SW480 (cell line): ENCODE measurements at regions not wholly inside any gene's neighbourhood (a gene's known extent, or its start where the extent isn't known, plus 50 kb on each side); places are given as distances from the start of the nearest gene placed in this dataset.
"Not testable (repeated sequence)": the region's sequence is repeated elsewhere in the genome, so short reads cannot be mapped to it uniquely, and the experiment has no call there.

Experiments
- DNase-seq: peaks from one replicate; pipeline ENCODE4 v3.0.0-alpha.2; 2016; ENCODE audit warnings: low spot score

DNA sequence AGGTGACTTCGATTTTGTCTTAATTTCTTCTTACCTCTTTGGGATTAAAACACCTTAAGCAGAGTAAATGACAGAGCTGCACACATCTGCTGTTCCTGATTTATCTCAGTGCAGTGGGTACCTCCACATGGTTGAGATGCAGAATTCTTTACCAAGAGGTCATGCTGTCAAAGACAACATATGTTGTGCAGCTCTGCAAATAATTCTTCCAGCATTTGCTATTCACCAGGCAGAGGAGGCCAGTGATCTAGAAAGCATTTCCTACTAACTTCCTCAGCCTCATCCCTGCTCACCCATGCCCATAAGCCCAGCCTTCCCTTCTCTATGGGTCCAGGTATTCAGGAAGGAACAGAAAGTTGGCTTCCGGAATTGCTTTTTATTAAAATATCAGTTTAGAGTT is 109.3 kb downstream of the THBS2 start:
- no peak for DNase-seq

DNA sequence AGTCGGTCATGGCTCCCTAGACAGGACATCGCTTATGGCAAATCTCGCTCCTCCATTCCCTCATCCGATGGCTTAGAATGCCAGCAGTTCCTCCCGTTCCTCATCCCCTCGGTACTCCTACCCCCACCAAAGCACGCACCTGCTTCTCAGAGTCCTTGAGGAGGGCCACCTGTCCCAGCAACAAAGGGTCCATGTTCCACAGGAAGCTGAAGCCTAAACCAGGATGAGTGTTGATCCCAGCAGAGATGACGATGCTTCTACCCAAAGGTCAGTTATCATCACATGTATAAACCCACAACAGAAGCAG is 111.2 kb downstream of the THBS2 start:
- no peak for DNase-seq

DNA sequence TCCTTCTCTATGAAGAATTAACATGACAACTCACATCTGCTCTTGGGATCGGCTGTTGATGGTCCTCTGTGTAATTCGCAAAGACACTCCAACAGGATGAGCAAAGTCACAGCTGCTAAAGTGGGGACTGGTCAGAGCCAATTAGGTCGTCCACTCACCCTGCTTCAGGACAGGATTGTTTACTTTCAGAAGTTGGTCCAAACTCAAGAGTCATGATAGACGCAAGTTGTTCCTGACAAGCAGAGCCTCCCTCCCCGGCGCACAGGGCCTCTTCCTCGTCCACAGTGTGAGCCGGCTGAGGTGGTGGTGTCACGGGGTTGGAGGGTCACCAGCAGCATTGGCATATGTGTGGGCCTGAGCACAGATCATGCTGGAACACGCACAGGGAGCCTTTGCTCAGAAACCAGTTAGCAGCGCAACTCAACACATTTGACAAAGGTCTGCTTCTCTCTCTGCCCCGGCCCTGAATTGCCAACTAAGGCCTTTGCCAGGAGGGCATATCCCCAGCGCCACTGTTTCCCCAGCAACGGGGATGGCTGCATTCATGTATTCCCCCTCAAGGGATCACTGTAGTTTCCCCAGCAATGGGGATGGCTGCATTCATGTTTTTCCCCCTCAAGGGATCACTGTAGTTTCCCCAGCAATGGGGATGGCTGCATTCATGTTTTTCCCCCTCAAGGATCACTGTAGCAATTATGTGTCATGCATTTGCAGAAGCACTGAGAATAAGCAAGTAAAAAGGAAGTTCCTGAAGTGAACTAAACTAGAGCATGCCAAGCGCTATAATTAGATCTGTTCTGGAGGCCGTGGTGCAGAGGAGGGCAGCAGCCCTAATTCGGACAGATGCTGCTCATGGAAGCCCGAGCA is 111.7 kb downstream of the THBS2 start:
- DNase-seq: no peak

DNA sequence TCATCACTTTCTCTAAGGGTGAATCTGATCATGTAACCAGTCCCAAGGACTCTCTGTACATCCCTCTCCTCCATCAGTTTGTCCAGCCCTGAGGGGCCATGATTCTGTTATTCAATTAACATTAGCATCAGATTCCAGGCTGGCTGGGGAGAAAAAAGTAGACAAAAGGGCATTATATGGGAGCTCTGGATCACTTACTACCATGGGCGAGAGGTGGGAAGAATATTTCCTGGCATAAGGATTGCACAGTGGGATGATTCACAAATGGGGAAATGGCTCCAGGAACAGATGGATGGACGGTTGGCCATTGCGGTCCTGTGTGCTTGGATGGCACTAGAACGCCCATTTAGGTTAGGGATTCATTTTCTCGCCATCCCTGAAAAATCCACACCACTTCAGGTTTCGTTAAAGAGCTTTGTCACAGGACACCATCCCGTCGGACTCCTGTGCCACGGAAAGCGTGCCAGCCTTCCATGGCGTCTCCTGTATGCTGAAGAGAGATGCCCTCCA is 112.6 kb downstream of the THBS2 start:
- no peak for DNase-seq

DNA sequence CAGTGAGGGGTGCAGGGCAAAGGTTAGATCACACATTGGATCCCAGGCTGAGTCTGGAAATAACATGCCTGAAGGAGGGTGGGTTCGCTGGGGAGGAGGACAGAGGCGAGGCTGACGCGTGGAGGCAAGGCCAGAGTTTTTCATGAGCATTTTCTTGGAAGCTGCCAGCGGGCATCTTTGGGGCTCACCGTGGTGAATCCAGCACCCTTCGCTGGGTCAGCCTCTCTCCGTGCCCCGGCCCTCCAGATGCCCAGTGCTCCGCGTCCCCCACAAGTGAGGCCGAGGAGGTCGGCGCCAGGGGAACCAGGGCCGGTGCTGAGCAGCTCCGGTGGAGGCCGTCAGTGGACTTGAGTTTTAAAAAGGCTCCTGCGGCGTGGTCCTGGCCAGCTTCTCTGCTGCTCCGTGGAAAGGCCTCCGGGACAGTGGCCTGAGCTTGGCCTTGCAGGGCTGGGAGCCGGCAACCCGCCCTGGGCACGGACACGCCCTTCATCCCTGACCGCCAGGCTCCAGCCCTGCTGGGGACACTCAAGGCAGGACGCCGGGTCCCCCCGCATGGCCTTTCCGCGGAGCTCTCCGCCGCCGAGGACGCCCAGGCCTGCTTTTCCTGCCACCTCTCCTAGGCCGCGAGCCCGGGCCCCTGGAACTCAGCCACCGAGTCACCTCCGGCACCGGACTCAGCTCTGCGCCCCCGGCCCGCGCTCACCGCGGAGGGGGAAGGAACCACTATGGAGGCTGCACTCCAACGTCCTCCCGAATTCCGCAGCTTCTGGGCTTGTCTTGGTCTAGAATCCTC is 114.3 kb downstream of the THBS2 start:
- DNase-seq: no peak

DNA sequence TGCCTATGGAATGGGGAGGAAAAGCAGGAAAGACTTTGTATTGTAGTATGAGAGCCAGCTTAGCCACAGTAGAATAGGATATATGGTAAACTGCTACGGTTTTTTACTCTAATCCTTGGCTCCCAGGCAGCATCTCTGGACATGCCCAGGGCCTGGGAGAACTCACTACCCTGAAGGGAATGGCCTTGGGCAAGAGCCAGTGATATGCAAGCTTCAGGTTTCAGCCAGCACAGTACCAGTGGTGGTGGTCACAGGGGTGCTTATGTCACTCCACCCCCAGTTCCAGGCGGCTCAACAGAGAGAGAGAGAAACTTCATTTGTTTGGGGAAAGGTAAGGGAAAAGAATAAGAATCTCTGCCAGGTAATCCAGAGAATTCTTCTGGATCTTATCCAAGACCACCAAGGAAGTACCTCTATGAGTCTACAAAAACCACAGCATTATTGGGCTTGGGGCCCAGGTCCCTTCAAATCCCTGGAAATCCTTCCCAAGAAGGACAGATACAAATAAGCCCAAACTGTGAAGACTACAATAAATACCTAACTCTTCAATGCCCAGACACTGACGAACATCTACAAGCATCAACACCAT is 121.2 kb downstream of the THBS2 start:
- DNase-seq: no peak

DNA sequence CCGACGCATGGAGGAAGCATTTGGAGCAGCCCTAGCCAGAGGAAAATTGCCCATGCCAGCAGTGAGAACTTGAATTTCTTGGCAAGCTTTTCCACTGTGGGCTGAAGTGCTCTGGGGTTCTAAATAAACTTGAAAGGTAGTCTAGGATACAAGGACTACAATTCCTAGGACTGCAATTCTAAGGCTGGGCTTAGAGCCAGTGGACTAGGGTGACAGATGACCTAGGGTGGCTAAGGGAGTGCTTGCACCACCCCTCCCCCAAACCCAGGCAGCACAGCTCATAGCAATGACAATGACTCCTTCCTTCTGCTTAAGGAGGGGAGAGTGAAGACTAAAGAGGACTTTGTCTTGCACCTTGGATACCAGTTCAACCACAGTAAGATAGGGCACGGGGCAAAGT is 122.3 kb downstream of the THBS2 start:
- DNase-seq: no peak

DNA sequence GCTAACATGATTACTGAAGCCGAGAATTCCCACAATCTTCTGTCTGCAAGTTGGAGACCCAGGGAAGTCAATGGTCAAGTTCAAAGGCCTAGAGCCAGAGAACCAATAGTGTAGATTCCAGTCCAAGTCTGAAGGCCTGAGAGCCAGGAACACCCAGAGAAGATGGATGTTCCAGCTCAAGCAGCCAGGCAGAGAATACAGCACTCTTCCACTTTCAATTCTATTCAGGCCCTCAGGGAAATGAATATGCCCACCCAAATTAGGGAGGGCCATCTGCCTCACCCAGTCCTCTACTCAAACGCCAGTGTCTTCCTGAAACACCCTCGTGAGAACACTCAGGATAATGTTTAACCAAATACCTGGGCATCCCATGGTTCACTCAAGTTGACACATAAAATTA is 123.5 kb downstream of the THBS2 start:
- DNase-seq: no peak

DNA sequence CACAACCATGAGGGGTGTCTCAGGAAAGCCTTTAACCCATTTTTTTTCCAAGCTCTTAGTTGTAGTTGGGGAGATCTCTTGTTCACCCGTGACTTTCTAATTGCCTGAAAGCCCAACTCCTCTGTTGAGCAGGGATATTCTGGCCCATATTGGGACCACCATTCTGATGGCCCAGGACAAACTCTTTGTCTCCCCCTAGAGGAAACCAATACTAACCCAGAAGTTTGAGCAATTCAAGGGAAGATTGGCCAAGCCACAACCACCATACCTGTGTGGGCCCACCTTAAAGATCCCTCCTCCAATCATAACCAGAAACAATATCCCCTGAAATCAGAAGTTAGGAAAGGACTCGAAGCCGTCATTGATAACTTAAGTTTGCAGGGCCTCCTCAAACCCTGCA is 132.6 kb downstream of the THBS2 start:
- DNase-seq: no peak

DNA sequence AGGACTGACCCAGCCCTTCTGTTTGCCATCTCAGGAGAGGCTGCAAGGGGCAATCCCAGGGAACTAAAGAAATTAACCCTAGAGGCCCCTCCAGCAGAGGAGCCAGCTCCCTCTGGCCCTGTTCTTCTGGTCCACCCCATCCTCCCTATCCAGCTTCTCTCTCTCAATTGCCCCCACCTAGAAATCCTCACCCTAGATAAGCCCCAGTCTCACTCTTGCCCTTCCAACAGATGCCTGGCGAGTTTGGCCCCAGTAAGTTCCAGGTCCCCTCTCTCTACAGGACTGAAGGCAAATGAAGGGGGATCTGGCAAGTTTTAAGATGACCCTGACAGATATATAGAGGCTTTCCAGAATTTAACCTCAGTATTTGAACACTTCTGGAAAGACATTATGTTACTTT is 134.0 kb downstream of the THBS2 start:
- no peak for DNase-seq

DNA sequence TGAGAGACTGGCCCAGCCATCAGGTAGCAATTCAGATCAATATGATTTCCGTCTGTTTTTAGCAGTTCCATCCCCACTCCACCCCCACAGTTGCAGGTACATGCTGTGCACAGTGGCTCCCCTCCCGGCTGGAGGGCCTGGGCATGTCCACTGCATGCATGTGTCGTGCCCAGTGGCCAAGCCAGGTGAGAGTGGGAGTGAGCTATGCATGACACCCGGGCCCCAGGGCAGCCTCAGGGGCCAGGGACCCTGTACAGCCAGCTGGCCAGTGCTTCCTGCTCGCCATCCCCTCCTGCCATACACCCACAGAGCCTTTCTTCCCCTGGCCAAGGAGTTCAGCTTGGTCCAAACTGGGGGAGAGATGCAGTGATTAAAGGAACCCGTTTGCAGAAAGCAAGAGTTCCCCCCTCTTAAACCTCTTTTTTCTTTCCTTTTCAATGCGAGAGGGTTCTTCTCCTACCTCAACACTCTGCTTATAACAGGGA is 135.3 kb downstream of the THBS2 start:
- no peak for DNase-seq

DNA sequence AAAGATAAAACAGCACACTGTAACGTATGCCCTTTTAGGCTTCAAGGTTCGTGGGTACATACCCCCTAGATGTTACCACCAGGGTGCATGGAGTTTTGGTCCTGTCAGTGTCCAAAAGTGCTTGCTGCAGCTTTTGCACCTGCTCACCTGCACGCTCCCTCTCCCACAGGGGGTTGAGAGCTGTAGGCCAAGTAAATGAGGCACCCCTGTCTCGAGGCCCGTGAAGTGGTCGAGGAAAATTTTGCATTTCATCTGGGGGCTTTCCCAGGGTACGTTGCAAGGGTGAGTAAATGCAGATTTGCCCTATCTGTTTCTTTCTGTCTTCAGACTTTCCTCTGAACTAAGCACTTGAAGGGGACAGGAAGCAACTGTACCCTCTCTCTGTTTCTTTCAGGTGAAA is 136.0 kb downstream of the THBS2 start:
- no peak for DNase-seq

DNA sequence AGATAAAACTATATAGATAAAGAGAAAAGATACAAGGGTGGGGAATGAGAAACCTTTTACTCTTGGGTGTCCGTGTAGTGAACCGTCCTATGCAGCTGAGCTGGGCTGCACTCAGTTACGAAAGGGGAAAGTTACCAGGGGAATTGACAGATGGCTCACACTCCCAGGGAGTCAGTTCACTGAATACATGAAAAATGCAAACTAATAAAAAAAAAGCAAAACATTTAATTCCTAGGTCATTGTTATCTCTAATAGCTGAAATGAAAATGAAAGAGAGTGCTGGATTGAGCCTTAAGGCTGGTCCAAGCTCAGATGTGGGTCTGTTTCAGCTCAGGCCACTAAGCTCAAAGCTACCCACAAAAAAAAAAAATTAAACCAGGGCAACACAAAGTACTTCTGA is 138.0 kb downstream of the THBS2 start:
- DNase-seq: no peak

DNA sequence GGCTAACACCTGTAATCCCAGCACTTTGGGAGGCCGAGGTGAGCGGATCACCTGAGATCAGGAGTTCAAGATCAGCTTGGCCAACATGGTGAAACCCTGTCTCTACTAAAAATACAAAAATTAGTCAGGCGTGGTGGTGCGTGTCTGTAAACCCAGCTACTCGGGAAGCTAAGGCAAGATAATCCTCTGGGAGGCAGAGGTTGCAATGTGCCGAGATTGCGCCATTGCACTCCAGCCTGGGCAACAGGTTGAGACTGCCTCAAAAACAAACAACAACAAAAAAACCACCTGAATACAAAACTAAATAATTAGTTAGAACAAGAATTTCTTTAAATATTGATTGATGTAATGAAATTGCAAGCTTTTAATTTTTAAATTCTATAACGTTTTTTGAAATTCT is 139.0 kb downstream of the THBS2 start:
- not testable (repeated sequence) for DNase-seq

DNA sequence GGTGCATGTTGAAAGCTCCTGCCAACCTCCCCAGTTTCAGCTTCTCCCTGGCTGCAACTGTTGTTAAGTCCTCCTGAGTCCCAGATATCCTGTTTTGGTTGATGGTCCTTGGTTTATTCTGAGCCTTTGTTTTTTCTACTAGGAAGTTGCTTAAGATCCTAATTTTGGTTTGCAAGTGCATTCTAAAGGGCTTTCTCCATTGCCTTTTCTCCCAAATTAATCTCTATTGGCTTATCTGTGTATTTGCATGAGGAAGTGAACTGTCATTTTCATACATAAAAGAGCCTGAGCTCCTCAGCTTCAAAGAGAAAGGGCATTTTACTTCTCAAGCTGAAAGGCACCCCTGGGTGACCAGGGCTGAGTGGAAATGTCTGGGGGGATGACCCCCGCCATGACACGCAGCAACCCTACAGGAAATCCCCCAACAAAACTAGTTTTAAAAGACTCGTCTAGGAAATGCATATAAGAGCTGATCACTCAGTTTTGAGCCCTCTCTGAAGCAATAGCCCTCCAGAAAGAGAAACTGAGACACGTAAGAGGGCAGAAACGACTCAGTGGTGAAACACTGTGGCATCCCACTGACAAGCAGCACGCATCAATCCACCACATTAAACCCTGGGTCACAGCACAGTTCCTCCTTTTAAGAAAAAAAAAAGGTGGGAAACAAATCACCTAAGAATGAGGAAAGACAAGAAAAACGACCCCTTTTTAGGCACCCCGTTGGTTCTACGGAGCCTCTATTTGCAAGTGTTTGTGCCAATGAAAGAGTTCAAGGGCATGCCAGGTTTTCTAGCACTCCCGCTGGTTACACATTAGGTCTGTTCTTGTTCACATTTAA is 140.9 kb downstream of the THBS2 start:
- DNase-seq: no peak

DNA sequence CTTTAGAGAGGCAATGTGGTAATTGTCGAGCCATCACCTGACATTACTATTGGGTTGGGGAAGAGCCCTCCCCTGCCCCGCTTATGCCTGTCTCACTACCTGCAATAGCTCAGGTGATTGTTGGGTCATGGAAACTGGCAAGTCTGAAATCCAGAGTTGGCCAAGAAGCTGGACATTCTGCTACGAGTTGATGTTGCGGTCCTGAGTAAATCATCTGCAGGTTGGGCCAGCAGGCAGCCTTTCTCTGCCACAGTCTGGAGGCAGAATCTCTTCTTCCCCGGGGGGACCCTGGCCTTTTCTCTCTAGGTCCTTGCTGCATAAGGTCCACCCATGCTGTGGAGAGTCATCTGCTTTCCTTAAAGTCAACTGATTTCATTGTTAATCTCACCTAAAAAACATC is 142.4 kb downstream of the THBS2 start:
- DNase-seq: no peak

DNA sequence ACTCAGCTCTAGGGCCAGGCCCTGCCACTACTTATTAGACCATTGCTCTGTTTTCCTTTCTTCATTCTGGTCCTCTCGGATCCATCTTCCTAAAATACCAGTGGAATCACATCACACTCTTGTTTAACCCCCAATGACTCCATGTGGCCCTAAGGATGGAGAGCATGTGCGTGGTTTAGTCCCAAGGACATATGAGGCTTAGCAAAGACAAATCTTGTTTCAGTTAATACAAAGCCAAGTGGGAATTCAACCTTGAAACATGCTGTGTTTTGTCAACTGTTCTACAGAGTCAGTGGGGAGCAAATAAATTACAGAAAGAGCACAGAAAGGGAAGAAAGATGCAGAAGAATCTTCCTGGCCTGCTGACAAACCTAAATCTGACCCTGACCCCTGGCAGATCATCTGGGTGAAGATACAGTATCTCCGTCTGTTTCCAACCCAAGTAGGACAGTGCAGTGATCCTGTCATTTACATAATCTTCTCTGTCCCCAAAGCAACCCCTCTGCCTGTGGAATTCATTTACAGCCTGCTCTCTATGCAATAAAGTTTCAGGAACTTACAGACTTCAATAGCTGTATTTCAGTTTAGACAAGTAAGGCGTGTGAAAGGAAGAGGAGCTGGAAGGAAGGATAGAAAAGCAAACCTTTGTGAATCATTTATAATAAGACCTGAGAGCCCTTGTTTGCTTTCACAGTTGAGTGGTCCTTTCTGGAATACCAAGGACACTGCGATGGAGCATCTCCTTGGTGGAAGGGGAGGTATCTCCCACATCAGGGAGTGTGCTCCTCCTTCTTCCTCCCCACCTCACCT is 144.0 kb downstream of the THBS2 start:
- no peak for DNase-seq

DNA sequence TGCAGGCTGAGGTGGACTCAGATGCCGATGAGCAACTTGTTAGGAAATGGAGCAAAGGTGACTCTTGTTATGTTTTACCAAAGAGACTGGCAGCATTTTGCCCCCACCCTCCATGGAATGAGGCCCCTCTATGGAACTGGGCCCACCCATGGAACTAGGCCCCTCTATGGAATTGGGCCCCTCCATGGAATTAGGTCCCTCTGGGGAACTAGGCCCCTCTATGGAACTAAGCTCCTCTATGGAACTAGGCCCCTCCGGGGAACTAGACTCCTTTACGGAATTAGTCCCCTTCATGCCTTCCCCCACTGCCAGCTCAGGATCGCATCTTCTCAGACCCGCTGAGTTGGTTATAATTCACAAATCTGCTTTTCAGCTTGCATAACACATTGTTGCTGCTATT is 144.9 kb downstream of the THBS2 start:
- no peak for DNase-seq

DNA sequence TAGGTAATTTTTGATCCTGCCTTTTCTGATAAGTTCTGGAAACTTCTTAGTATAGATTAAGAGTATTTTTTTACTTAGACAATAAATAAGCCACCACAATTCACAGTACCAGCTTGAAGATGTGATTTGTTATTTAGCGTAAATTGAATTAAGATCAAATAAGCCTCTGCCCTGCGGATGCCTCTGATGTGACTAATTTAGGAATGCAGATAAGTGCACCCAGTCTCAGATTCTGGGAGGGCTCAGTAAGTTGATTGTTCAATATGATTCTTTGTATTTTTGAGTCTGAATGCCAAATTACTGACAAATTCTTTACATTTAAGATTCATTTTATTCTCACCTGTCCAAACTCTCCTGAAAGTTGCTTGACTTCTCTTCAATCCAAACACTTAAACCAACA is 147.5 kb downstream of the THBS2 start:
- DNase-seq: no peak

DNA sequence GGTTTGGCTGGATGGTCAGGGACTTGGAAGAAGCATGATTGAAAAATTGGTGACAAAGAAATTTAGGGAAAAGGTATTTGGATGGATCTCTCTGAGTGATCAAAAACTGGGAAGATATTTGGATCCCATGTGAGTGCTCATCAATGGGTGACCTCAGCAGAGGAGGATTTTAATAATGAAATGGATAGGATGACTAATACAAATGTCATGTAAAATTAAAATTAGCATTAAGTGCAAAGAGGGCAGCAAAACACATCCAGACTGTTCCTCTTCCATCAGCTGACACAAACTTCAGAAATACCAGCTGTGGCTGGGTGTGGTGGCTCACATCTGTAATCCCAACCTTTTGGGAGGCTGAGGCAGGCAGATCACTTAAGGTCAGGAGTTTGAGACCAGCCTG is 151.7 kb downstream of the THBS2 start:
- DNase-seq: no peak
